HEK293 (cell line): ENCODE measurements at regions not wholly inside any gene's neighbourhood (a gene's known extent, or its start where the extent isn't known, plus 50 kb on each side); places are given as distances from the start of the nearest gene placed in this dataset.
A peak's percentile ranks its signal among the peaks of the same experiment; 100 is the strongest.

ENCODE experiments used
- CTCF ChIA-PET: fragments of 350-600 bp; formaldehyde crosslinking; extraction: SDS; loops from one replicate; lab custom pipeline; 2021; ENCODE audit warnings: antibody characterized with exemption; lab: Yijun Ruan, JAX
- POLR2A ChIA-PET: fragments of 300-600 bp; formaldehyde crosslinking; extraction: SDS; loops from one replicate; lab custom pipeline; 2020; ENCODE audit warnings: antibody characterized with exemption, inconsistent platforms; lab: Yijun Ruan, JAX
- H3K27ac ChIP-seq: fragments of 200-500 bp; sonication (Bioruptor generic); 2 replicates; pipeline ENCODE4 v1.5.1; 2014; ENCODE audit warnings: low read depth, low read length, control low read depth, inconsistent platforms; ENCODE audit errors: extremely low read depth
- H3K36me3 ChIP-seq, 2 experiments: fragments of 200-500 bp in 1 of 2; sonication (Bioruptor generic) in 1 of 2; 1 replicate in 1 of 2; 2 replicates in 1 of 2; pipeline ENCODE4 v1.5.1; 2014 to 2017; ENCODE audit warnings: inconsistent platforms in 2 of 2, low read length in 2 of 2; ENCODE audit not compliant: control insufficient read depth in 2 of 2, insufficient read depth in 1 of 2
- H3K4me1 ChIP-seq: fragments of 200-500 bp; sonication (Bioruptor generic); 2 replicates; pipeline ENCODE4 v1.5.1; 2014; ENCODE audit warnings: mild to moderate bottlenecking, low read length, inconsistent platforms; ENCODE audit not compliant: control insufficient read depth, insufficient read depth
- H3K4me3 ChIP-seq: 2 replicates; pipeline ENCODE4 v1.5.1; 2011; ENCODE audit warnings: low read depth, mild to moderate bottlenecking, control low read depth, low read length, moderate library complexity
- H3K9me3 ChIP-seq: fragments of 200-500 bp; sonication (Bioruptor generic); 2 replicates; pipeline ENCODE4 v1.5.1; 2014; ENCODE audit warnings: low read depth, low read length, inconsistent platforms; ENCODE audit not compliant: control insufficient read depth, insufficient read depth
- BCL11A ChIP-seq: fragments of 450-650 bp; formaldehyde crosslinking; IDR thresholded peaks from 2 replicates; pipeline ENCODE4 v1.5.1; 2016; ENCODE audit warnings: low read depth, missing biosample characterization, missing genetic modification characterization
- ELK4 ChIP-seq: IDR thresholded peaks from 2 replicates; pipeline ENCODE4 v1.6.1; 2011; ENCODE audit warnings: mild to moderate bottlenecking, low read depth, low read length, borderline replicate concordance
- FEZF1 ChIP-seq: fragments of 450-650 bp; formaldehyde crosslinking; IDR thresholded peaks from 2 replicates; pipeline ENCODE4 v1.5.1; 2016; ENCODE audit warnings: missing biosample characterization, missing genetic modification characterization
- HOXA7 ChIP-seq: sonication (generic); formaldehyde crosslinking; IDR thresholded peaks from 2 replicates; pipeline ENCODE4 v1.8.1; 2022; ENCODE audit warnings: missing genetic modification reagents, borderline replicate concordance
- MEIS1 ChIP-seq: sonication (generic); formaldehyde crosslinking; IDR thresholded peaks from 2 replicates; pipeline ENCODE4 v1.8.1; 2022; ENCODE audit warnings: missing genetic modification reagents, mild to moderate bottlenecking, borderline replicate concordance
- PRDM1 ChIP-seq: fragments of 450-650 bp; formaldehyde crosslinking; IDR thresholded peaks from 2 replicates; pipeline ENCODE4; 2016; ENCODE audit warnings: missing biosample characterization, missing genetic modification characterization
- REPIN1 ChIP-seq: fragments of 450-650 bp; formaldehyde crosslinking; IDR thresholded peaks from 2 replicates; pipeline ENCODE4 v1.5.1; 2017; ENCODE audit warnings: missing biosample characterization, missing genetic modification characterization, low read depth
- ZBTB1 ChIP-seq: fragments of 450-650 bp; formaldehyde crosslinking; IDR thresholded peaks from 2 replicates; pipeline ENCODE4 v1.5.1; 2016; ENCODE audit warnings: missing biosample characterization, missing genetic modification characterization
- ZBTB17 ChIP-seq: fragments of 450-650 bp; formaldehyde crosslinking; IDR thresholded peaks from 2 replicates; pipeline ENCODE4 v1.5.1; 2016; ENCODE audit warnings: missing biosample characterization, missing genetic modification characterization
- ZBTB7A ChIP-seq: fragments of 450-650 bp; formaldehyde crosslinking; IDR thresholded peaks from 2 replicates; pipeline ENCODE4 v1.5.1; 2016; ENCODE audit warnings: low read depth, missing biosample characterization, missing genetic modification characterization
- ZBTB8A ChIP-seq: fragments of 450-650 bp; formaldehyde crosslinking; IDR thresholded peaks from 2 replicates; pipeline ENCODE4 v1.5.1; 2016; ENCODE audit warnings: missing biosample characterization, missing genetic modification characterization
- ZNF19 ChIP-seq: fragments of 450-650 bp; formaldehyde crosslinking; IDR thresholded peaks from 2 replicates; pipeline ENCODE4; 2016; ENCODE audit warnings: missing biosample characterization, missing genetic modification characterization, low read depth
- ZNF2 ChIP-seq: fragments of 450-650 bp; formaldehyde crosslinking; IDR thresholded peaks from 2 replicates; pipeline ENCODE4 v1.5.1; 2016; ENCODE audit warnings: missing biosample characterization, missing genetic modification characterization
- ZNF221 ChIP-seq: fragments of 450-650 bp; formaldehyde crosslinking; IDR thresholded peaks from 2 replicates; pipeline ENCODE4 v1.5.1; 2017; ENCODE audit warnings: missing biosample characterization, missing genetic modification characterization, borderline replicate concordance
- ZNF341 ChIP-seq: fragments of 450-650 bp; formaldehyde crosslinking; IDR thresholded peaks from 2 replicates; pipeline ENCODE4; 2016; ENCODE audit warnings: low read depth, missing biosample characterization, missing genetic modification characterization
- ZNF366 ChIP-seq: fragments of 450-650 bp; formaldehyde crosslinking; conservative IDR thresholded peaks from 2 replicates; pipeline ENCODE4 v1.5.1; 2016; ENCODE audit warnings: missing biosample characterization, missing genetic modification characterization
- ZNF416 ChIP-seq: fragments of 450-650 bp; formaldehyde crosslinking; IDR thresholded peaks from 2 replicates; pipeline ENCODE4 v1.5.1; 2016; ENCODE audit warnings: missing biosample characterization, missing genetic modification characterization
- ZNF48 ChIP-seq: fragments of 450-650 bp; formaldehyde crosslinking; IDR thresholded peaks from 2 replicates; pipeline ENCODE4 v1.5.1; 2016; ENCODE audit warnings: missing biosample characterization, missing genetic modification characterization
- ZNF529 ChIP-seq: fragments of 450-650 bp; formaldehyde crosslinking; IDR thresholded peaks from 2 replicates; pipeline ENCODE4 v1.5.1; 2017; ENCODE audit warnings: missing genetic modification characterization, missing biosample characterization; ENCODE audit not compliant: insufficient replicate concordance
- ZNF548 ChIP-seq: fragments of 450-650 bp; formaldehyde crosslinking; IDR thresholded peaks from 2 replicates; pipeline ENCODE4 v1.5.1; 2016; ENCODE audit warnings: missing biosample characterization, missing genetic modification characterization
- ZNF560 ChIP-seq: fragments of 450-650 bp; formaldehyde crosslinking; IDR thresholded peaks from 2 replicates; pipeline ENCODE4 v1.5.1; 2017; ENCODE audit warnings: missing biosample characterization, missing genetic modification characterization, borderline replicate concordance
- ZNF600 ChIP-seq: fragments of 450-650 bp; formaldehyde crosslinking; IDR thresholded peaks from 2 replicates; pipeline ENCODE4 v1.5.1; 2016; ENCODE audit warnings: missing biosample characterization, missing genetic modification characterization
- ZNF624 ChIP-seq: fragments of 450-650 bp; formaldehyde crosslinking; IDR thresholded peaks from 2 replicates; pipeline ENCODE4 v1.5.1; 2017; ENCODE audit warnings: missing biosample characterization, missing genetic modification characterization
- ZNF660 ChIP-seq: fragments of 450-650 bp; IDR thresholded peaks from 2 replicates; pipeline ENCODE4 v1.5.1; 2018; ENCODE audit warnings: missing biosample characterization, mild to moderate bottlenecking, missing genetic modification characterization
- ZNF747 ChIP-seq: fragments of 450-650 bp; formaldehyde crosslinking; IDR thresholded peaks from 2 replicates; pipeline ENCODE4 v1.5.1; 2016; ENCODE audit warnings: missing biosample characterization, missing genetic modification characterization
- ZNF768 ChIP-seq: fragments of 450-650 bp; formaldehyde crosslinking; IDR thresholded peaks from 2 replicates; pipeline ENCODE4 v1.5.1; 2018; ENCODE audit warnings: missing biosample characterization, mild to moderate bottlenecking, missing genetic modification characterization
- TF ChIP-seq, protein P1 (sequence below): fragments of 450-650 bp; formaldehyde crosslinking; IDR thresholded peaks from 2 replicates; pipeline ENCODE4 v1.5.1; 2016; ENCODE audit warnings: missing biosample characterization, missing genetic modification characterization
- TF ChIP-seq, protein P2 (sequence below): fragments of 450-650 bp; formaldehyde crosslinking; IDR thresholded peaks from 2 replicates; pipeline ENCODE4 v1.5.1; 2016; ENCODE audit warnings: missing biosample characterization, missing genetic modification characterization, low read depth
- TF ChIP-seq, protein P3 (sequence below): fragments of 450-650 bp; formaldehyde crosslinking; IDR thresholded peaks from 2 replicates; pipeline ENCODE4; 2016; ENCODE audit warnings: missing biosample characterization, missing genetic modification characterization

DNA sequence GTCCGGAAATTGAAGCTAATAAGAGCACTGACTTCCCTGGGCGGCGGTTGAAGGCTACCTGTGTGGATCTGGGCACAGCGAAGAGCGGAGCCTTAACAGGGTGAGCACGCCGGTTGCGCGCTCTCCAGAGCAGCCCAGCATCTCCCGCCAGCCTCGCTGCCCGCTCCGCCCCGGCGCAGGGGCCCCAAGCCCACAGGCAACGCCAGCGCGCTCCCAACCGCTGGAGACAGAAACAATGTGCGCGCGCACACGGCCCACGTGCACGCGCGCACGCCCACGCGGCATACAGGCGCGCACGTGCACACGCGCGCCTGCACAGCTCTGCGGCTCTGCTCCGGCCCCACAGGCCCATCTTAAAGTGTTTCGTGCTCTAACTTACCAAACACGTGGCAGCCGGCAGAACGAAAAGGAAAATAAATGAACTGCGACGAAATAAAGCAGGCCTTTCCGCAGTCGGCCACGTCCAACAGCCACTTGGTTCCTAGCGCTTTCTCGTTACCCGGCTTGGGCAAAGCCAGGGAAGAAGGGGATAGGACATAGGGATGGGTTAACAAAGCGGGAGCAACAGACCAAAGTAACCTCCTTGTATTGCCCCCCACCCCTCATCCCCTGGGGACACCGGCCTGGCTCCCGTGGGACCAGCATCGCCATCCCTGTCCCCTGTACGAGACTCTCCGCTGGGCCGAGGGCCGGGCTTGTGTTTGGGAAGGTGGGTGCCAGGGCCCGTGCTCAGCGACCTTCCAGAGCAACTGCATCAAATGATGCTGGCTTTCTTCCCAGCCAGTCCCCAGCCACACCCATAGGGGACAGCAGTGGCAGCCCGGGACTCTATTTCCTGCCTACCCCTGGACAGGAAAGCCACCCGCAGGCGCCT, 203.7 kb downstream of the ABHD5 start (continued):
- TF ChIP-seq MEIS1 (CRISPR knock-in tag) (no peak), ZBTB7A (no peak), ZBTB1 (no peak), HOXA7 (CRISPR knock-in tag) (no peak), ZNF416 (tag by site-specific recombination) (no peak), ZNF600 (tag by site-specific recombination) (0 out of 2 replicates have a peak, but pooled peaks have one; percentile 41), ZNF747 (tag by site-specific recombination) (no peak), ZNF548 (tag by site-specific recombination) (no peak), ZNF366 (no peak), PRDM1 (tag by site-specific recombination) (no peak), ZNF341 (tag by site-specific recombination) (0 out of 2 replicates have a peak, but pooled peaks have one; percentile 16), ZNF660 (tag by site-specific recombination) (no peak), ZNF768 (tag by site-specific recombination) (peak; percentile 70), ZBTB8A (peak; percentile 73; the same call in 1 of the 2 replicates), ZNF221 (tag by site-specific recombination) (no peak), ZNF624 (tag by site-specific recombination) (no peak), ZNF19 (tag by site-specific recombination) (no peak)

DNA sequence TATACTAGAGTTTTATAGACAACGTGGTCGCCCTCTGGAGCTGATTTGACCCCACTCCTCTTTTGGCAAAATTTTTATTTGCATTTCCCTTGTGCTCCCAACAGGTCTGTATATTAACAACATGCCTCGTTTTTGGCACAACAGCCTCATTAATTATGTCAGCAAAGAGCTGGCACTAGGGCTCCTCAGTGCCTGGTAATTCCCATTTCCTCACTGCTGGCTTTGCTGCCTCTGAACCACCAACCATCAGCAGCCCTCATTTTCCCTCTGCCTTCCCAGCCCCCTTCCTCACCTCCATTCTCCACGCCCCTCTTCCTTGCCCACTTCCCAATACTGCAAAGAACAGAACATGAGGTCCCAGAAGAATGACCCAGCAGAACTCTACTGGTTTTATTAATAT, 204.8 kb downstream of the ABHD5 start:
- ChIA-PET POLR2A (no interaction called here), CTCF (no interaction called here)
- no peak overlapping the region for H3K27ac ChIP-seq

GRCh38 chr3:43902415-43902814, 211.7 kb downstream of the ABHD5 start:
- Histone ChIP-seq H3K36me3 (no peaks in the 10 kb centered on the region), H3K4me3 (no peak overlapping the region), H3K4me1 (no peaks in the 10 kb centered on the region), H3K9me3 (no peaks in the 10 kb centered on the region), H3K27ac (no peak overlapping the region)
- CTCF ChIA-PET: no interaction called here
- POLR2A ChIA-PET: no interaction called here
- TF ChIP-seq BCL11A (tag by site-specific recombination) (no peak), ZNF366 (no peak), ZNF600 (tag by site-specific recombination) (no peak), ZNF48 (tag by site-specific recombination) (no peak), ZBTB17 (no peak), ZNF560 (no peak), ELK4 (no peak), REPIN1 (tag by site-specific recombination) (no peak), MEIS1 (CRISPR knock-in tag) (no peak)
- TF ChIP-seq, protein P1, sequence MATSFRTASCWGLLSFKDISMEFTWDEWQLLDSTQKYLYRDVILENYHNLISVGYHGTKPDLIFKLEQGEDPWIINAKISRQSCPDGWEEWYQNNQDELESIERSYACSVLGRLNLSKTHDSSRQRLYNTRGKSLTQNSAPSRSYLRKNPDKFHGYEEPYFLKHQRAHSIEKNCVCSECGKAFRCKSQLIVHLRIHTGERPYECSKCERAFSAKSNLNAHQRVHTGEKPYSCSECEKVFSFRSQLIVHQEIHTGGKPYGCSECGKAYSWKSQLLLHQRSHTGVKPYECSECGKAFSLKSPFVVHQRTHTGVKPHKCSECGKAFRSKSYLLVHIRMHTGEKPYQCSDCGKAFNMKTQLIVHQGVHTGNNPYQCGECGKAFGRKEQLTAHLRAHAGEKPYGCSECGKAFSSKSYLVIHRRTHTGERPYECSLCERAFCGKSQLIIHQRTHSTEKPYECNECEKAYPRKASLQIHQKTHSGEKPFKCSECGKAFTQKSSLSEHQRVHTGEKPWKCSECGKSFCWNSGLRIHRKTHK (tag by site-specific recombination): no peak
- TF ChIP-seq, protein P2, sequence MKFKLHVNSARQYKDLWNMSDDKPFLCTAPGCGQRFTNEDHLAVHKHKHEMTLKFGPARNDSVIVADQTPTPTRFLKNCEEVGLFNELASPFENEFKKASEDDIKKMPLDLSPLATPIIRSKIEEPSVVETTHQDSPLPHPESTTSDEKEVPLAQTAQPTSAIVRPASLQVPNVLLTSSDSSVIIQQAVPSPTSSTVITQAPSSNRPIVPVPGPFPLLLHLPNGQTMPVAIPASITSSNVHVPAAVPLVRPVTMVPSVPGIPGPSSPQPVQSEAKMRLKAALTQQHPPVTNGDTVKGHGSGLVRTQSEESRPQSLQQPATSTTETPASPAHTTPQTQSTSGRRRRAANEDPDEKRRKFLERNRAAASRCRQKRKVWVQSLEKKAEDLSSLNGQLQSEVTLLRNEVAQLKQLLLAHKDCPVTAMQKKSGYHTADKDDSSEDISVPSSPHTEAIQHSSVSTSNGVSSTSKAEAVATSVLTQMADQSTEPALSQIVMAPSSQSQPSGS (tag by site-specific recombination): no peak

More for the DNA sequence above, 204.8 kb downstream of the ABHD5 start:
- no peak for TF ChIP-seq ZNF529 (tag by site-specific recombination)
- TF ChIP-seq FEZF1 (tag by site-specific recombination): no peak
- no peak for TF ChIP-seq ZNF2
- TF ChIP-seq, protein P3, sequence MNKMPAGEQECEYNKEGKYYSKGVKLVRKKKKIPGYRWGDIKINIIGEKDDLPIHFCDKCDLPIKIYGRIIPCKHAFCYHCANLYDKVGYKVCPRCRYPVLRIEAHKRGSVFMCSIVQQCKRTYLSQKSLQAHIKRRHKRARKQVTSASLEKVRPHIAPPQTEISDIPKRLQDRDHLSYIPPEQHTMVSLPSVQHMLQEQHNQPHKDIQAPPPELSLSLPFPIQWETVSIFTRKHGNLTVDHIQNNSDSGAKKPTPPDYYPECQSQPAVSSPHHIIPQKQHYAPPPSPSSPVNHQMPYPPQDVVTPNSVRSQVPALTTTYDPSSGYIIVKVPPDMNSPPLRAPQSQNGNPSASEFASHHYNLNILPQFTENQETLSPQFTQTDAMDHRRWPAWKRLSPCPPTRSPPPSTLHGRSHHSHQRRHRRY (tag by site-specific recombination): no peak
- Histone ChIP-seq H3K36me3 (no peaks in the 10 kb centered on the region), H3K4me1 (no peaks in the 10 kb centered on the region), H3K4me3 (no peak overlapping the region), H3K9me3 (no peaks in the 10 kb centered on the region)
